Pancreas (tissue), 10 donors: ENCODE measurements at regions not wholly inside any gene's neighbourhood (a gene's known extent, or its start where the extent isn't known, plus 50 kb on each side); places are given as distances from the start of the nearest gene placed in this dataset.

ENCODE experiments used
- ATAC-seq, 4 donors: fragments of 200-7000 bp; cut with Tn5 transposase; one replicate each; pipeline versions ENCODE4 v1.8.0 to v1.9.1; 2020; ENCODE audit warnings: mild to moderate bottlenecking in 4 of 4, moderate library complexity in 4 of 4
- DNase-seq, 6 donors: peaks; one replicate each; pipeline ENCODE4 v3.0.0-alpha.2; 2020
- FAIRE-seq: peaks from 2 replicates; lab custom pipeline; 2012; peaks lifted over from hg19 to GRCh38; lab: Jason Lieb, UNC
- H3K27ac ChIP-seq, 4 donors: fragments of 200-600 bp; sonication (generic); 1 replicate in 3 of 4; 2 replicates in 1 of 4; pipeline versions ENCODE4 v1.5.0 to v1.8.0; 2020
- H3K27me3 ChIP-seq, 4 donors: fragments of 200-600 bp; one replicate each; pipeline ENCODE4 v1.8.0; 2021
- H3K36me3 ChIP-seq, 3 donors: fragments of 200-600 bp; sonication (generic) in 1 of 3; one replicate each; pipeline versions ENCODE4 v1.5.0 to v1.8.0; 2020 to 2021
- H3K4me1 ChIP-seq, 3 donors: fragments of 200-600 bp; one replicate each; pipeline ENCODE4 v1.8.0; 2021
- H3K4me3 ChIP-seq, 4 donors: fragments of 200-600 bp; sonication (generic) in 2 of 4; one replicate each; pipeline versions ENCODE4 v1.5.0 to v1.8.0; 2020 to 2021
- H3K9me3 ChIP-seq, 4 donors: fragments of 200-600 bp; one replicate each; pipeline ENCODE4 v1.8.0; 2021
- CTCF ChIP-seq, 4 donors: fragments of 200-600 bp; sonication (generic) in 3 of 4; IDR thresholded peaks; one replicate each; pipeline versions ENCODE4 v1.5.0 to v1.8.0; 2021; ENCODE audit warnings: antibody characterized with exemption in 4 of 4
- WGBS, 2 donors: extraction: QIAGEN DNeasy Blood & Tissue Kit; methylation state at CpG; one replicate each; pipeline ENCODE4 v1.1.7; 2013; 5-methylcytosine and 5-hydroxymethylcytosine counted together
- intact Hi-C, 3 donors: fragments of 100-400 bp; cut with DNase I; formaldehyde crosslinking; loops; one replicate each; pipeline versions ENCODE4 v1.11.1 to v1.14.2; 2022
- donor health status: healthy with polysubstance abuse.
- donor health status: DM: no; HTN: no; CAD: no; lungs with moderate emphysema.
- donor health status: DM: no; HTN: no; CAD: no.
- donor health status: control.
- donor health status: control.
- donor health status: Bipolar disorder and iron deficiency.
- donor health status: DM: yes; HTN: yes; CAD: no.
- donor health status: DM: no; HTN: no; CAD: no.
- donor health status: DM: no; HTN: no; CAD: no.
- donor health status: DM: yes; HTN: yes; CAD: no.

- Histone ChIP-seq H3K4me3 (no peak overlapping the region), H3K27me3 (no peaks in the 10 kb centered on the region), H3K36me3 (no peaks in the 10 kb centered on the region), H3K27ac (no peak overlapping the region), H3K4me1 (no peaks in the 10 kb centered on the region), H3K9me3 (no peaks in the 10 kb centered on the region)
- ATAC-seq (no peak), FAIRE-seq (no peak), DNase-seq (no peak)
- WGBS, 2 donors = 58 to 72% methylated on average over 1 of the region's 1 CpG
- TF ChIP-seq CTCF (IDR thresholded peaks at IDR 0.05) = no peak
- intact Hi-C loops = no loop called here
These were observed 69.8 kb downstream of the IGSF1 start for GRCh38 chrX:131219271-131219670.

GRCh38 chrX:131217989-131218388, 71.1 kb downstream of the IGSF1 start:
- WGBS, 2 donors = 17 to 18% methylated on average over 5 of the region's 5 CpGs
- peak in 1 of 6 donors; percentile 2 for DNase-seq
- ATAC-seq = peak; percentile 58 to 83 (median 80)
- intact Hi-C loops = no loop called here
- H3K4me1 ChIP-seq = no peaks in the 10 kb centered on the region
- no peaks in the 10 kb centered on the region for H3K9me3 ChIP-seq
- FAIRE-seq = no peak
- H3K27ac ChIP-seq = no peak overlapping the region
- H3K36me3 ChIP-seq = no peaks in the 10 kb centered on the region
- TF ChIP-seq CTCF (IDR thresholded peaks at IDR 0.05) = no peak
- no peak overlapping the region for H3K4me3 ChIP-seq
- H3K27me3 ChIP-seq = no peaks in the 10 kb centered on the region

- DNase-seq (no peak), ATAC-seq (no peak), FAIRE-seq (no peak)
- Histone ChIP-seq H3K4me3 (no peak overlapping the region), H3K4me1 (no peaks in the 10 kb centered on the region), H3K27ac (no peak overlapping the region), H3K36me3 (no peaks in the 10 kb centered on the region), H3K27me3 (no peaks in the 10 kb centered on the region), H3K9me3 (no peaks in the 10 kb centered on the region)
- WGBS, 2 donors = 60 to 71% methylated on average over 3 of the region's 3 CpGs
- intact Hi-C loops = no loop called here
- no peak for TF ChIP-seq CTCF (IDR thresholded peaks at IDR 0.05)
These were observed 72.3 kb downstream of the IGSF1 start for GRCh38 chrX:131216828-131217227.

GRCh38 chrX:131213400-131213799, 75.7 kb downstream of the IGSF1 start:
- TF ChIP-seq CTCF (IDR thresholded peaks at IDR 0.05) = no peak
- FAIRE-seq (no peak), ATAC-seq (no peak), DNase-seq (no peak)
- Histone ChIP-seq H3K4me3 (no peak overlapping the region), H3K36me3 (no peaks in the 10 kb centered on the region), H3K27me3 (no peaks in the 10 kb centered on the region), H3K27ac (no peak overlapping the region), H3K4me1 (no peaks in the 10 kb centered on the region), H3K9me3 (no peaks in the 10 kb centered on the region)
- intact Hi-C loops = no loop called here
- 63 to 80% methylated on average over 5 of the region's 5 CpGs for WGBS, 2 donors

- WGBS, 2 donors = 68 to 97% methylated on average over 1 of the region's 1 CpG
- no peak for TF ChIP-seq CTCF (IDR thresholded peaks at IDR 0.05)
These were observed 86.3 kb downstream of the IGSF1 start for GRCh38 chrX:131202766-131203165.

More at GRCh38 chrX:131202766-131203165, 86.3 kb downstream of the IGSF1 start:
- intact Hi-C loops = no loop called here
- FAIRE-seq = no peak
- no peaks in the 10 kb centered on the region for H3K9me3 ChIP-seq
- no peak for DNase-seq
- no peaks in the 10 kb centered on the region for H3K4me1 ChIP-seq
- no peaks in the 10 kb centered on the region for H3K36me3 ChIP-seq
- no peak overlapping the region for H3K27ac ChIP-seq
- peaks cover 0 to 7% (median 2%) of the 10 kb centered on the region in 4 donors for H3K27me3 ChIP-seq
- ATAC-seq = no peak
- no peak overlapping the region for H3K4me3 ChIP-seq
